Neural progenitor cell (in vitro differentiated cells): ENCODE measurements at regions not wholly inside any gene's neighbourhood (a gene's known extent, or its start where the extent isn't known, plus 50 kb on each side); places are given as distances from the start of the nearest gene placed in this dataset.

Experiments used
- CTCF ChIP-seq: fragments of 200-600 bp; sonication (generic); IDR thresholded peaks from 2 replicates; pipeline ENCODE4 v1.5.1; 2017; ENCODE audit warnings: antibody characterized with exemption, mild to moderate bottlenecking
- EZH2 ChIP-seq: fragments of 200-600 bp; sonication (generic); IDR thresholded peaks from 2 replicates; pipeline ENCODE4 v1.6.1; 2017; ENCODE audit warnings: antibody characterized with exemption, mild to moderate bottlenecking, moderate library complexity

GRCh38 chr13:106143392-106143791, 392.1 kb downstream of the EFNB2 start:
- TF ChIP-seq CTCF (no peak), EZH2 (no peak)
